IMR-90 (cell line): ENCODE measurements at regions not wholly inside any gene's neighbourhood (a gene's known extent, or its start where the extent isn't known, plus 50 kb on each side); places are given as distances from the start of the nearest gene placed in this dataset.
"Not testable (repeated sequence)": the region's sequence is repeated elsewhere in the genome, so short reads cannot be mapped to it uniquely, and the experiment has no call there.

Source experiments
- BHLHE40 ChIP-seq: fragments of 150-350 bp; IDR thresholded peaks from 2 replicates; pipeline ENCODE4 v1.6.1; 2016; ENCODE audit warnings: mild to moderate bottlenecking, low read depth, low read length
- CEBPB ChIP-seq: IDR thresholded peaks from 2 replicates; pipeline ENCODE4 v1.6.1; 2012; ENCODE audit warnings: low read depth, low read length, improper control_type of control experiment
- CHD1 ChIP-seq: IDR thresholded peaks from 2 replicates; pipeline ENCODE4 v1.6.1; 2012; ENCODE audit warnings: low read depth, low read length, improper control_type of control experiment
- CTCF ChIP-seq: conservative IDR thresholded peaks from 2 replicates; pipeline ENCODE4 v1.5.1; 2012; ENCODE audit warnings: mild to moderate bottlenecking, low read depth, low read length, improper control_type of control experiment
- MAZ ChIP-seq: IDR thresholded peaks from 2 replicates; pipeline ENCODE4 v1.6.1; 2012; ENCODE audit warnings: low read depth, mild to moderate bottlenecking, low read length, improper control_type of control experiment, moderate library complexity, borderline replicate concordance
- MXI1 ChIP-seq: IDR thresholded peaks from 2 replicates; pipeline ENCODE4 v1.6.1; 2012; ENCODE audit warnings: low read depth, mild to moderate bottlenecking, low read length, moderate library complexity, borderline replicate concordance
- NFE2L2 ChIP-seq: fragments of 150-350 bp; IDR thresholded peaks from 2 replicates; pipeline ENCODE4 v1.6.1; 2016; ENCODE audit warnings: low read depth, mild to moderate bottlenecking, low read length
- POLR2A ChIP-seq: IDR thresholded peaks from 2 replicates; pipeline ENCODE4 v1.6.1; 2012; ENCODE audit warnings: mild to moderate bottlenecking, low read depth, low read length
- RCOR1 ChIP-seq: IDR thresholded peaks from 2 replicates; pipeline ENCODE4 v1.6.1; 2012; ENCODE audit warnings: mild to moderate bottlenecking, low read length, improper control_type of control experiment; ENCODE audit not compliant: insufficient replicate concordance
- SMC3 ChIP-seq: fragments of 150-350 bp; IDR thresholded peaks from 2 replicates; pipeline ENCODE4 v1.6.1; 2016; ENCODE audit warnings: low read depth, mild to moderate bottlenecking, antibody characterized with exemption, low read length, moderate library complexity

GRCh38 chr7:13631207-13632049, 358.0 kb downstream of the ETV1 start:
- not testable (repeated sequence) for TF ChIP-seq MAZ, RCOR1, CTCF, SMC3, POLR2A, BHLHE40, NFE2L2, MXI1, CEBPB, CHD1
